ENCODE measurements at regions not wholly inside any gene's neighbourhood (a gene's known extent, or its start where the extent isn't known, plus 50 kb on each side); places are given as distances from the start of the nearest gene placed in this dataset.

- no peak for DNase-seq (ENCODE audit: low spot score)
- TF ChIP-seq CTCF (IDR thresholded peaks at IDR 0.05; ENCODE audit: extremely low read depth, insufficient read depth, missing control alignments), result no peak
- in situ Hi-C loops (cut with MboI; ENCODE audit: low pct_unique_long_range_greater_than_20kb, low sequenced_read_pairs, unreplicated experiment), result no loop called here
These were observed 405.5 kb downstream of the RND3 start for GRCh38 chr2:150081775-150082481.

- TF ChIP-seq CTCF (IDR thresholded peaks at IDR 0.05; ENCODE audit: extremely low read depth, insufficient read depth, missing control alignments), result no peak
- DNase-seq (ENCODE audit: low spot score), result no peak
These were observed 411.2 kb downstream of the RND3 start for GRCh38 chr2:150076281-150076680.

GRCh38 chr2:150075831-150076230 lies 411.6 kb downstream of the RND3 start:
- no peak for DNase-seq (ENCODE audit: low spot score)
- in situ Hi-C loops (cut with MboI; ENCODE audit: low pct_unique_long_range_greater_than_20kb, low sequenced_read_pairs, unreplicated experiment), result no loop called here

More at GRCh38 chr2:150076281-150076680, 411.2 kb downstream of the RND3 start:
- in situ Hi-C loops (cut with MboI; ENCODE audit: low pct_unique_long_range_greater_than_20kb, low sequenced_read_pairs, unreplicated experiment), result no loop called here

GRCh38 chr2:150066490-150066889 lies 421.0 kb downstream of the RND3 start:
- in situ Hi-C loops (cut with MboI; ENCODE audit: low pct_unique_long_range_greater_than_20kb, low sequenced_read_pairs, unreplicated experiment), result no loop called here
- DNase-seq (ENCODE audit: low spot score), result no peak
- no peak for TF ChIP-seq CTCF (IDR thresholded peaks at IDR 0.05; ENCODE audit: extremely low read depth, insufficient read depth, missing control alignments)

More at GRCh38 chr2:150075831-150076230, 411.6 kb downstream of the RND3 start:
- TF ChIP-seq CTCF (IDR thresholded peaks at IDR 0.05; ENCODE audit: extremely low read depth, insufficient read depth, missing control alignments), result no peak

- TF ChIP-seq CTCF (IDR thresholded peaks at IDR 0.05; ENCODE audit: extremely low read depth, insufficient read depth, missing control alignments), result no peak
- in situ Hi-C loops (cut with MboI; ENCODE audit: low pct_unique_long_range_greater_than_20kb, low sequenced_read_pairs, unreplicated experiment), result no loop called here
- no peak for DNase-seq (ENCODE audit: low spot score)
These were observed 423.4 kb downstream of the RND3 start for GRCh38 chr2:150063931-150064548.

- in situ Hi-C loops (cut with MboI; ENCODE audit: low pct_unique_long_range_greater_than_20kb, low sequenced_read_pairs, unreplicated experiment), result no loop called here
- DNase-seq (ENCODE audit: low spot score), result no peak
- no peak for TF ChIP-seq CTCF (IDR thresholded peaks at IDR 0.05; ENCODE audit: extremely low read depth, insufficient read depth, missing control alignments)
These were observed 424.0 kb downstream of the RND3 start for GRCh38 chr2:150063432-150063889.

Measured in GM13977 (cell line).